ENCODE measurements at regions not wholly inside any gene's neighbourhood (a gene's known extent, or its start where the extent isn't known, plus 50 kb on each side); places are given as distances from the start of the nearest gene placed in this dataset.
A peak's percentile ranks its signal among the peaks of the same experiment; 100 is the strongest.
"Not testable (repeated sequence)": the region's sequence is repeated elsewhere in the genome, so short reads cannot be mapped to it uniquely, and the experiment has no call there.

DNA sequence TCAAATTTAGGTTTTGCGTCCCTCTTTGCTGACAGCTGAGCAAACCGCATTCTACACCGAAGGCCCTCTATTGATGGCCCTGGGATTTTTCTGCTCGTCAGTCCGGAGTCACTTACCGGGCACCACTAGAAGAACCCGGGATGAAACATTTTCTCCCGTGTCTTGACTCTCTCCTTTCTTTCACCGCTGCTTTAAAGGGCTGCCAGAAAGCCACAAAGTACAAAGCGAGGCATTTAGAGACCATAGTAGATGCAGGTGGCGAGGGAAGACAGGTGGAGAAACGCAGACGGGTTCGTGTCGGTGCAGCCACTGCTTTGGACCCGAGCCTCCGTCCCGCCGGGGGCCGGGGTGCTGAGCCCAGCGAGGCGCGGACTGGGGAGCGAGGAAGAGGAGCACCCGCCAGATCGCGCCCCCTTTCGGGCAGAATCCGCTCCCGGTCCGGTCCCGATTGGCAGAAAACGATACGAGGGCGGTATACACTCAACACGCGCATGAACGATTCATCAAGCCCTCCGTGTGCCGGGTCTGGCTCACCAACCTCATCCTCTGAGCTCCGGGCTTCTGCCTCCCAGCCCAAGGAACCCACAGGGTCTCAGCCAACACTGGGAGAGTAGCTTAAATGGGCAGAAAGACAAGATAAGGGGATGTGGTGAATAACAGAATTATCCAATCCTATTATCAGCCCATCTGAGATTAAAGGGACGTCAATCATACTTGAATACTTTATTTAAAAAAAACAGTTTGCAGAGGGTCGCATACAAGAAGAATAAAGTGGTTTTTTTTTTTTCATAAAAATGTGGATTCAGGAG is 84.9 kb downstream of the TRIM27 start:
- peak overlapping the region; percentile 50 to 86 (median 75) for H3K27ac ChIP-seq
- DNase-seq, result peak; percentile 93
- intact Hi-C loops (cut with DNase I; ENCODE audit: low total_unique reads), result loop anchor here (5.0 to 10.0 kb wide), 2 partner anchors 154 to 178 kb away; no protein-coding TSS in a partner anchor
- TF ChIP-seq, protein P1, sequence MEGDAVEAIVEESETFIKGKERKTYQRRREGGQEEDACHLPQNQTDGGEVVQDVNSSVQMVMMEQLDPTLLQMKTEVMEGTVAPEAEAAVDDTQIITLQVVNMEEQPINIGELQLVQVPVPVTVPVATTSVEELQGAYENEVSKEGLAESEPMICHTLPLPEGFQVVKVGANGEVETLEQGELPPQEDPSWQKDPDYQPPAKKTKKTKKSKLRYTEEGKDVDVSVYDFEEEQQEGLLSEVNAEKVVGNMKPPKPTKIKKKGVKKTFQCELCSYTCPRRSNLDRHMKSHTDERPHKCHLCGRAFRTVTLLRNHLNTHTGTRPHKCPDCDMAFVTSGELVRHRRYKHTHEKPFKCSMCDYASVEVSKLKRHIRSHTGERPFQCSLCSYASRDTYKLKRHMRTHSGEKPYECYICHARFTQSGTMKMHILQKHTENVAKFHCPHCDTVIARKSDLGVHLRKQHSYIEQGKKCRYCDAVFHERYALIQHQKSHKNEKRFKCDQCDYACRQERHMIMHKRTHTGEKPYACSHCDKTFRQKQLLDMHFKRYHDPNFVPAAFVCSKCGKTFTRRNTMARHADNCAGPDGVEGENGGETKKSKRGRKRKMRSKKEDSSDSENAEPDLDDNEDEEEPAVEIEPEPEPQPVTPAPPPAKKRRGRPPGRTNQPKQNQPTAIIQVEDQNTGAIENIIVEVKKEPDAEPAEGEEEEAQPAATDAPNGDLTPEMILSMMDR (IDR thresholded peaks at IDR 0.05 in 8 of 11, conservative IDR thresholded peaks at IDR 0.05 in 3 of 11), result peak in 10 of 11 experiments; percentile 23 to 73 (median 54)
- TF ChIP-seq POLR2AphosphoS5 (IDR thresholded peaks at IDR 0.05) (peak; percentile 13 to 65 (median 51)), POLR2A (IDR thresholded peaks at IDR 0.05) (no peak)
- WGBS, 5 donors, result 0 to 1% (median 1%) methylated on average over 32 to 43 of the region's 43 CpGs
- H3K36me3 ChIP-seq, result no peaks in the 10 kb centered on the region
- H3K4me1 ChIP-seq, result peaks cover 5 to 33% (median 23%) of the 10 kb centered on the region in 6 donors
- H3K9me3 ChIP-seq, result no peaks in the 10 kb centered on the region
- H3K27me3 ChIP-seq (replicated peaks in 1 of 7), result peaks cover 0 to 72% (median 15%) of the 10 kb centered on the region in 7 donors
- H3K4me3 ChIP-seq, result peak overlapping the region; percentile 54 to 89 (median 58)

DNA sequence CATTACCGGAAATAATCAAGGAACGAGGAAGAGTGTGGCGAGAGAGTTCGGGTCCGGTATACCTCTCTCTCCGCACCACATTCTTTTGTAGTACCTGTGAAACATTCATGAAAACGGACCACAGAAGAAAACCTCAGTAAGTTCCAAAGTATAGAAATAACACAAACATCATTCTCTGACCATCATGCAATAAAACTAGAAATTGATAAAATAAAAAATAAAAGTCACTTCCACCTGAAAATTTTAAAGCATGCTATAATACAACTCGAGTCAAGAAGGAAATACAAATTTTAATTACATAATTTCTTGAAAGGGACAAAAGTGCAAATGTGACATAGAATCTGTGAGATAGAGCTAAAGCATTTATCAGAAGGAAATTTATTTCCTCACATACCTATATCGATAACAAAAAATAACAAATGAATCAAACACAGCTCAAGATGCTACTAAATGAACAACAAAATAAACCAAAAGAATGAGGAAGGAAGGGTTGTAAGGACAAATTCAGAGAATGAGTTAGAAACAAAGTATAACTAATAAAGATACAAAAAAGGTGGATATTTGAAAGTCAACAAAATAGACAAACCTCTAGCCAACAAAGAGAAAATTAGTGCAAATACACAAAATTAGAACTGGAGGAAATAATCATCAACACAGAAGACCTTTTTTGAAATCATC is 84.2 kb downstream of the TRIM27 start:
- WGBS, 5 donors, result 12 to 14% (median 14%) methylated on average over 9 of the region's 9 CpGs
- Histone ChIP-seq H3K27ac (peak overlapping the region in 5 of 8 donors; percentile 56 to 86 (median 77)), H3K4me3 (peak overlapping the region; percentile 54 to 89 (median 58)), H3K4me1 (peaks cover 5 to 33% (median 23%) of the 10 kb centered on the region in 6 donors), H3K36me3 (no peaks in the 10 kb centered on the region), H3K27me3 (replicated peaks in 1 of 7) (peaks cover 0 to 71% (median 18%) of the 10 kb centered on the region in 7 donors), H3K9me3 (no peaks in the 10 kb centered on the region)
- intact Hi-C loops (cut with DNase I; ENCODE audit: low total_unique reads), result loop anchor here (5.0 to 10.0 kb wide), 2 partner anchors 155 to 178 kb away; no protein-coding TSS in a partner anchor
- no peak for TF ChIP-seq POLR2A (IDR thresholded peaks at IDR 0.05)
- no peak for TF ChIP-seq POLR2AphosphoS5 (IDR thresholded peaks at IDR 0.05)
- TF ChIP-seq, protein P1 (IDR thresholded peaks at IDR 0.05 in 8 of 11, conservative IDR thresholded peaks at IDR 0.05 in 3 of 11), result no peak
- no peak for DNase-seq

DNA sequence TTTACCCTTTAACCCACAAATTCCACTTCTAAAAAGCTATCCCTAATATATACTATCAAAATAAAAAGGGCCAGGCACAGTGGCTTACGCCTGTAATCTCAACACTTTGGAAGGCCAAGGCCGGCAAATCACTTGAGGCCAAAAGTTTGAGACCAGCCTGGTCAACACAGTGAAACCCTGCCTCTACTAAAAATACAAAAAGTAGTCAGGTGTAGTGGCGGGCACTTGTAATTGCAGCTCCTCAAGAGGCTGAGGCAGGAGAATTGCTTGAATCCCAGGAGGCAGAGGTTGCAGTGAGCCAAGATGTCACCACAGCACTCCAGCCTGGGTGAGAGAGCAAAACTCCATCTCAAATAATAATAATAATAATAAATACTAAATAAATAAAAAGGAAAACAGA is 82.5 kb downstream of the TRIM27 start:
- Histone ChIP-seq H3K36me3 (no peaks in the 10 kb centered on the region), H3K4me3 (no peak overlapping the region), H3K9me3 (no peaks in the 10 kb centered on the region), H3K27me3 (replicated peaks in 1 of 7) (peaks cover 0 to 65% (median 18%) of the 10 kb centered on the region in 7 donors), H3K27ac (no peak overlapping the region), H3K4me1 (peaks cover 5 to 33% (median 23%) of the 10 kb centered on the region in 6 donors)
- intact Hi-C loops (cut with DNase I; ENCODE audit: low total_unique reads), result no loop called here
- TF ChIP-seq POLR2AphosphoS5 (IDR thresholded peaks at IDR 0.05), result no peak
- TF ChIP-seq, protein P1 (IDR thresholded peaks at IDR 0.05 in 8 of 11, conservative IDR thresholded peaks at IDR 0.05 in 3 of 11), result no peak
- no peak for TF ChIP-seq POLR2A (IDR thresholded peaks at IDR 0.05)
- no peak for DNase-seq
- 63 to 74% (median 66%) methylated on average over 3 of the region's 3 CpGs for whole genome bisulfite sequencing, 5 donors

DNA sequence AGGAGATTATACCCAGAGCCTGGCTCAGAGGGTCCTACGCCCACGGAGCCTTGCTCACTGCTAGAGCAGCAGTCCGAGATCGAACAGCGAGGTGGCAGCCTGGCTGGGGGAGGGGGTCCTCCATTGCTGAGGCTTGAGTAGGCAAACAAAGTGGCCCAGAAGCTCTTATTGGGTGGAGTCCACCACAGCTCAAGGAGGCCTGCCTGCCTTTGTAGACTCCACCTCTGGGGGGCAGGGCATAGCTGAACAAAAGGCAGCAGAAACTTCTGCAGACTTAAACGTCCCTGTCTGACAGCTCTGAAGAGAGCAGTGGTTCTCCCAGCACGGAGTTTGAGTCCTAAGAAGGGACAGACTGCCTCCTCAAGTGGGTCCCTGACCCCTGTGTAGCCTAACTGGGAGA is 75.0 kb downstream of the TRIM27 start:
- H3K27ac ChIP-seq; intact Hi-C loops (cut with DNase I; ENCODE audit: low total_unique reads); H3K4me1 ChIP-seq; H3K9me3 ChIP-seq; DNase-seq; H3K36me3 ChIP-seq; H3K4me3 ChIP-seq: not testable (repeated sequence)
- 57 to 86% (median 65%) methylated on average over 6 to 7 of the region's 7 CpGs for WGBS, 5 donors
- peaks cover 0 to 57% (median 4%) of the 10 kb centered on the region in 7 donors for H3K27me3 ChIP-seq (replicated peaks in 1 of 7)
- TF ChIP-seq, protein P1 (IDR thresholded peaks at IDR 0.05 in 8 of 11, conservative IDR thresholded peaks at IDR 0.05 in 3 of 11), result peak in 5 of 11 experiments; percentile 16 to 46 (median 34)
